ENCODE measurements at regions not wholly inside any gene's neighbourhood (a gene's known extent, or its start where the extent isn't known, plus 50 kb on each side); places are given as distances from the start of the nearest gene placed in this dataset.

- TF ChIP-seq CTCF (IDR thresholded peaks at IDR 0.05; ENCODE audit: low read depth, low read length, missing input control) (no peak), REST (IDR thresholded peaks at IDR 0.05) (no peak), ZBTB33 (IDR thresholded peaks at IDR 0.05) (no peak), SP1 (IDR thresholded peaks at IDR 0.05) (no peak), MAX (IDR thresholded peaks at IDR 0.05) (no peak), GABPA (IDR thresholded peaks at IDR 0.05 in 1 of 2, conservative IDR thresholded peaks at IDR 0.05 in 1 of 2) (no peak), RAD21 (IDR thresholded peaks at IDR 0.05) (no peak), EGR1 (IDR thresholded peaks at IDR 0.05; ENCODE audit: low read depth in 2 of 2) (no peak)
Observed at GRCh38 chr6:27121640-27122039, 125.9 kb upstream of the PRSS16 start.
